ENCODE measurements at regions not wholly inside any gene's neighbourhood (a gene's known extent, or its start where the extent isn't known, plus 50 kb on each side); places are given as distances from the start of the nearest gene placed in this dataset.

DNA sequence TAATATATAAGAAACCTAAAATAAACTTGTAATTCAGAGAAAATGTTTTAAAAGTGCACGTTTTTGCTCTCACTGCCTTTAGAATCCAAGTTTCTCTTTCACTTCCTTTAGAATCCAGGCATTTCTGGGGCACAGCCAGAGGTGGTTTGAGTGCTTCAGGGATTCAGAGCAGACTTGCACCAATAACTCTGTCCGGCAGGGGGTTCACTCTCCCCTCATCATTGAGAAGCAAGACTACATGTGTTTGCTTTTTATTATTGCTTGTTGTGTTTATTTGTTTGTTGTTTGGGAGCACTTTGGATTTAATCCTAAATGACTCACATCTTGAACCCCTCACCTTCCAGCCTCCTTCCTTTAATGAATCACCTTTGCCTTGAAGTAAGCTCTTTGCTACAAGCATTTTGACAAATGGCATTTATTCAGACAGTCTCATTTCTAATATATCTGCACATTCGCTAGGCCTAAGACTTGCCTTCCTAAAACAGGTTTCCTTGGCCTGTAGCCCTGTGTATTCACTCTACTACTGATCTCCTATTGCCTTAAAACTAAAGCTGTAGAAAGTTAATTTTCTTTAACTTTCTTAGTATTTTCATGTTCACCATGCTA, 233.5 kb upstream of the ATP5MC3 start:
- TF ChIP-seq, protein P1, sequence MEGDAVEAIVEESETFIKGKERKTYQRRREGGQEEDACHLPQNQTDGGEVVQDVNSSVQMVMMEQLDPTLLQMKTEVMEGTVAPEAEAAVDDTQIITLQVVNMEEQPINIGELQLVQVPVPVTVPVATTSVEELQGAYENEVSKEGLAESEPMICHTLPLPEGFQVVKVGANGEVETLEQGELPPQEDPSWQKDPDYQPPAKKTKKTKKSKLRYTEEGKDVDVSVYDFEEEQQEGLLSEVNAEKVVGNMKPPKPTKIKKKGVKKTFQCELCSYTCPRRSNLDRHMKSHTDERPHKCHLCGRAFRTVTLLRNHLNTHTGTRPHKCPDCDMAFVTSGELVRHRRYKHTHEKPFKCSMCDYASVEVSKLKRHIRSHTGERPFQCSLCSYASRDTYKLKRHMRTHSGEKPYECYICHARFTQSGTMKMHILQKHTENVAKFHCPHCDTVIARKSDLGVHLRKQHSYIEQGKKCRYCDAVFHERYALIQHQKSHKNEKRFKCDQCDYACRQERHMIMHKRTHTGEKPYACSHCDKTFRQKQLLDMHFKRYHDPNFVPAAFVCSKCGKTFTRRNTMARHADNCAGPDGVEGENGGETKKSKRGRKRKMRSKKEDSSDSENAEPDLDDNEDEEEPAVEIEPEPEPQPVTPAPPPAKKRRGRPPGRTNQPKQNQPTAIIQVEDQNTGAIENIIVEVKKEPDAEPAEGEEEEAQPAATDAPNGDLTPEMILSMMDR (conservative IDR thresholded peaks at IDR 0.05; ENCODE audit: low read depth, low read length), result peak; percentile 67
- TF ChIP-seq EZH2 (IDR thresholded peaks at IDR 0.05; ENCODE audit: borderline replicate concordance, low read depth, low read length, poor library complexity, severe bottlenecking), result no peak

Data from A673 (cell line).